GM10248 (cell line): ENCODE measurements at regions not wholly inside any gene's neighbourhood (a gene's known extent, or its start where the extent isn't known, plus 50 kb on each side); places are given as distances from the start of the nearest gene placed in this dataset.

ENCODE experiments used
- CTCF ChIA-PET: fragments of 300-600 bp; sonication (Branson Sonifier 250); formaldehyde crosslinking; extraction: SDS; loops from one replicate; lab custom pipeline; 2021; ENCODE audit warnings: antibody characterized with exemption; lab: Yijun Ruan, JAX
- POLR2A ChIA-PET: fragments of 350-650 bp; sonication (Branson Sonifier 250); formaldehyde crosslinking; extraction: SDS; loops from one replicate; lab custom pipeline; 2020; ENCODE audit warnings: antibody characterized with exemption; lab: Yijun Ruan, JAX
- DNase-seq: peaks from one replicate; pipeline ENCODE4 v3.0.0; 2012; ENCODE audit errors: extremely low spot score
- CTCF ChIP-seq: IDR thresholded peaks from 2 replicates; pipeline ENCODE4 v1.5.1; 2012; ENCODE audit warnings: mild to moderate bottlenecking, low read depth; ENCODE audit errors: extremely low read depth, missing control alignments, control extremely low read depth

- no peak for DNase-seq
- ChIA-PET POLR2A (no interaction called here), CTCF (interaction anchor here (1.0 to 1.3 kb wide), 4 partner anchors 9 to 442 kb away, joined by 3 to 5 read pairs (median 4); no protein-coding TSS in a partner anchor)
- TF ChIP-seq CTCF, result no peak
Measured at GRCh38 chr10:123485341-123485960, 180.7 kb upstream of the GPR26 start.

- no peak for TF ChIP-seq CTCF
- POLR2A ChIA-PET, result no interaction called here
- no peak for DNase-seq
- CTCF ChIA-PET, result no interaction called here
Measured at GRCh38 chr10:123488436-123488835, 177.7 kb upstream of the GPR26 start.

- DNase-seq, result no peak
- POLR2A ChIA-PET, result no interaction called here
- CTCF ChIA-PET, result no interaction called here
- no peak for TF ChIP-seq CTCF
Measured at GRCh38 chr10:123491364-123491763, 174.8 kb upstream of the GPR26 start.

GRCh38 chr10:123492016-123492415, 174.1 kb upstream of the GPR26 start:
- CTCF ChIA-PET, result no interaction called here
- POLR2A ChIA-PET, result no interaction called here
- no peak for DNase-seq
- no peak for TF ChIP-seq CTCF

GRCh38 chr10:123494301-123494808, 171.8 kb upstream of the GPR26 start:
- TF ChIP-seq CTCF, result no peak

GRCh38 chr10:123496375-123496774, 169.8 kb upstream of the GPR26 start:
- POLR2A ChIA-PET, result no interaction called here
- TF ChIP-seq CTCF, result no peak
- DNase-seq, result no peak
- CTCF ChIA-PET, result interaction anchor here (1.0 kb wide), 1 partner anchor 10 kb away, joined by 3 read pairs; no protein-coding TSS in a partner anchor

More at GRCh38 chr10:123494301-123494808, 171.8 kb upstream of the GPR26 start:
- ChIA-PET POLR2A (no interaction called here), CTCF (interaction anchor here (1.4 kb wide), 1 partner anchor 18 kb away, joined by 5 read pairs; no protein-coding TSS in a partner anchor)
- no peak for DNase-seq
